Thyroid gland (tissue), 4 donors: ENCODE measurements at regions not wholly inside any gene's neighbourhood (a gene's known extent, or its start where the extent isn't known, plus 50 kb on each side); places are given as distances from the start of the nearest gene placed in this dataset.

ENCODE experiments used
- DNase-seq, 2 donors: peaks; one replicate each; pipeline ENCODE4 v3.0.0-alpha.2; 2019
- H3K27ac ChIP-seq, 3 donors: fragments of 200-600 bp; sonication (generic); 1 replicate in 2 of 3; 2 replicates in 1 of 3; pipeline ENCODE4 v1.5.1; 2016 to 2019; ENCODE audit warnings: mild to moderate bottlenecking in 1 of 3, moderate library complexity in 1 of 3
- H3K27me3 ChIP-seq: fragments of 200-600 bp; sonication (generic); one replicate; pipeline ENCODE4 v1.5.1; 2019
- H3K36me3 ChIP-seq, 2 donors: fragments of 200-600 bp; sonication (generic); one replicate each; pipeline ENCODE4 v1.5.1; 2016 to 2019
- H3K4me1 ChIP-seq, 2 donors: fragments of 200-600 bp; sonication (generic); one replicate each; pipeline ENCODE4 v1.5.1; 2017 to 2019
- H3K4me3 ChIP-seq, 3 donors: fragments of 200-600 bp; sonication (generic); replicated peaks in 1 of 3; 1 replicate in 2 of 3; 2 replicates in 1 of 3; pipeline ENCODE4 v1.5.1; 2016; ENCODE audit warnings: mild to moderate bottlenecking in 1 of 3
- H3K9me3 ChIP-seq: fragments of 200-600 bp; sonication (generic); one replicate; pipeline ENCODE4 v1.5.1; 2017
- POLR2A ChIP-seq, 2 donors: fragments of 450-650 bp; IDR thresholded peaks; one replicate each; pipeline ENCODE4 v1.6.1; 2017; ENCODE audit warnings: antibody characterized with exemption in 2 of 2, mild to moderate bottlenecking in 2 of 2, moderate library complexity in 1 of 2
- WGBS, 2 donors: methylation state at CpG; one replicate each; pipeline ENCODE4 v1.1.5; 2017; 5-methylcytosine and 5-hydroxymethylcytosine counted together
- intact Hi-C: fragments of 100-400 bp; cut with DNase I; formaldehyde crosslinking; loops from one replicate; pipeline ENCODE4 v1.15.1; 2023
- TF ChIP-seq, protein P1 (sequence below), 6 experiments: fragments of 200-600 bp in 3 of 6; fragments of 450-650 bp in 3 of 6; sonication (generic) in 3 of 6; IDR thresholded peaks; one replicate each; pipeline ENCODE4 v1.5.1; 2016 to 2019; ENCODE audit warnings: antibody characterized with exemption in 6 of 6, mild to moderate bottlenecking in 2 of 6, inconsistent platforms in 1 of 6, moderate library complexity in 1 of 6

DNA sequence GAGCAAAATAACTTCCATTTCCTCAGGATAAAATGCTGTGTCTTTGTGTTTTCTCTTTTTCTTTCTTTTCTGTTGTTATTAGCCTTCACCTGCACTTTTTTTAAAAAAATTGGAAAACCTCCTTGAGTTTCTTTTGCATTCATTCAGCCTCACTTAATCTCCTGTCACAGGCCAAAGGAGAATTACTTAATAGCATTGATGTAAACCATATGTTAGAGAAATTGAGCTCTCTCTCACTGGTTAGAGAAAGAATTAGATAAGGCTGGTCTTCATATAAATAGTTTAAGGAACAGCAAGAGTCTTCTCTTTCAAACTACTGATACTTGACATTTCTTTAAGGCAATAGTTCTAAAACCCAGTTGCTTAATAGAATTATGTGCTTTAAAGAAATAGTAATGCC is 564.2 kb downstream of the TFAP2B start:
- DNase-seq: no peak
- H3K27me3 ChIP-seq: no peaks in the 10 kb centered on the region
- intact Hi-C loops: no loop called here
- no peak for TF ChIP-seq POLR2A (IDR thresholded peaks at IDR 0.05)
- TF ChIP-seq, protein P1, sequence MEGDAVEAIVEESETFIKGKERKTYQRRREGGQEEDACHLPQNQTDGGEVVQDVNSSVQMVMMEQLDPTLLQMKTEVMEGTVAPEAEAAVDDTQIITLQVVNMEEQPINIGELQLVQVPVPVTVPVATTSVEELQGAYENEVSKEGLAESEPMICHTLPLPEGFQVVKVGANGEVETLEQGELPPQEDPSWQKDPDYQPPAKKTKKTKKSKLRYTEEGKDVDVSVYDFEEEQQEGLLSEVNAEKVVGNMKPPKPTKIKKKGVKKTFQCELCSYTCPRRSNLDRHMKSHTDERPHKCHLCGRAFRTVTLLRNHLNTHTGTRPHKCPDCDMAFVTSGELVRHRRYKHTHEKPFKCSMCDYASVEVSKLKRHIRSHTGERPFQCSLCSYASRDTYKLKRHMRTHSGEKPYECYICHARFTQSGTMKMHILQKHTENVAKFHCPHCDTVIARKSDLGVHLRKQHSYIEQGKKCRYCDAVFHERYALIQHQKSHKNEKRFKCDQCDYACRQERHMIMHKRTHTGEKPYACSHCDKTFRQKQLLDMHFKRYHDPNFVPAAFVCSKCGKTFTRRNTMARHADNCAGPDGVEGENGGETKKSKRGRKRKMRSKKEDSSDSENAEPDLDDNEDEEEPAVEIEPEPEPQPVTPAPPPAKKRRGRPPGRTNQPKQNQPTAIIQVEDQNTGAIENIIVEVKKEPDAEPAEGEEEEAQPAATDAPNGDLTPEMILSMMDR (IDR thresholded peaks at IDR 0.05): no peak
- no peaks in the 10 kb centered on the region for H3K36me3 ChIP-seq
- no peak overlapping the region for H3K27ac ChIP-seq
- no peak overlapping the region for H3K4me3 ChIP-seq
- H3K9me3 ChIP-seq: no peaks in the 10 kb centered on the region
- no peaks in the 10 kb centered on the region for H3K4me1 ChIP-seq

DNA sequence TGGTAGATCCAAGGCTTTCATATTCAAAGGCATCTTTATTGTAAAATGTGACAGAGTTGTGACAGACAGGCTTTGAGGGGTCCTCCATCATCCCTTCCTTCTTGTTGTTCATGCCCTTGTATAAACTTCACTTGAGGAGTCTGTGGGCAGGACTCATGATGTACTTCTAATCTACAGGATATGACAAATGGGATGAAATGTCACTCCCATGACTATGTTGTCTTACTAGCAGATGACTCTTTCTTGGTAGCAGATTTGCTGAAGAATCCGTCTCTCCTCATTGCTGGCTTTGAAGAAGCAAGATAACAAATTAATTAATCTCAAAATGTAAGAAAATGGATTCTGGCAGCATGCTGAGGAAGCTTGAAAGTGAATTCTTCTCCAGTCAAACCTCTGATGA is 566.1 kb downstream of the TFAP2B start:
- TF ChIP-seq, protein P1 (IDR thresholded peaks at IDR 0.05): no peak
- no peak for TF ChIP-seq POLR2A (IDR thresholded peaks at IDR 0.05)
- no peak for DNase-seq
- Histone ChIP-seq H3K27ac (no peak overlapping the region), H3K9me3 (no peaks in the 10 kb centered on the region), H3K36me3 (no peaks in the 10 kb centered on the region), H3K4me3 (no peak overlapping the region), H3K4me1 (no peaks in the 10 kb centered on the region), H3K27me3 (no peaks in the 10 kb centered on the region)
- 76 to 79% methylated on average over 1 of the region's 1 CpG for WGBS, 2 donors
- intact Hi-C loops: no loop called here

DNA sequence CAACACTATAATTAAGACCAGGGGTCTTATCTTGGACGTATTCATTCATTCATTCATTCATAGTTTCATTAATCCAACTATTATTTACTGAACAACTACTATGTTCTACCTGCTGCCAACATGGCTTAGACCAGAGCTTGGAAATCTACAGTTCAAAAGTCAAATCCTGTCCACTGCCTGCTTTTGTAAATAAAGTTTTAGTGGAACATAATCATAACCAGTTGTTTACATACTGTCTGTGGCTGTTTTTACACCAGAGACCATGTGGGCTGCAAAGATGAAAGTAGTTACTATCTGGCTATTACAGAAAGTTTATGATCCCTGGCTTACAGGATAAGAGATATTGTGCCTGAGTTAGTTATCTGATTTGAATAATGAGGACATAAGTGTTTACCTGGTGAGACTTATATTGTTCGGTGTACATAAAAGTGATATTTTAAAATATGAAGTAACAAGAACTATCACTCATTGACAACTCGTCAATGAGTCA is 567.7 kb downstream of the TFAP2B start:
- Histone ChIP-seq H3K36me3 (no peaks in the 10 kb centered on the region), H3K4me3 (no peak overlapping the region), H3K4me1 (no peaks in the 10 kb centered on the region), H3K27me3 (no peaks in the 10 kb centered on the region), H3K27ac (no peak overlapping the region), H3K9me3 (no peaks in the 10 kb centered on the region)
- intact Hi-C loops: no loop called here
- DNase-seq: no peak
- 56 to 72% methylated on average over 3 of the region's 3 CpGs for WGBS, 2 donors
- no peak for TF ChIP-seq POLR2A (IDR thresholded peaks at IDR 0.05)
- TF ChIP-seq, protein P1 (IDR thresholded peaks at IDR 0.05): no peak

DNA sequence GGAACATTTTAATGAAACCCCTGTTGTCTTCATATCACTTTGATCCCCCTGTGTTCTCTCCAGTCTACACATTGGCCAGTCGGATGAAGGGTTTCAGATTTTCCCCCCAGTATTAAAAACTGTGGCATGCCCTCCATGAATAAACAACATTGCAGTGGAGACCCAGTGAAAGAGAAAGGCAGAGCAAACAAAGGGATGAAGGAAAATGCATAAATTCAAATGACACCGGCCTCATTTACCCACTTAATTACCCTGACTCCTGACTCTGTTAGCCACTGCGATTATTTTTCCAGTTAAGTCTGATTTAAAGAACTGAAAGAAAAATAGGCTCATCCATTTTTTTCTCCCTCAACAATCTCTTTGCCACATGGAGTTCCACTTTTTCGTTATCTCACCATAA is 569.2 kb downstream of the TFAP2B start:
- DNase-seq: no peak
- no peaks in the 10 kb centered on the region for H3K27me3 ChIP-seq
- no peaks in the 10 kb centered on the region for H3K36me3 ChIP-seq
- no peak overlapping the region for H3K4me3 ChIP-seq
- no peaks in the 10 kb centered on the region for H3K4me1 ChIP-seq
- TF ChIP-seq, protein P1 (IDR thresholded peaks at IDR 0.05): no peak
- TF ChIP-seq POLR2A (IDR thresholded peaks at IDR 0.05): no peak
- no peak overlapping the region for H3K27ac ChIP-seq
- 80 to 81% methylated on average over 4 of the region's 4 CpGs for WGBS, 2 donors
- no peaks in the 10 kb centered on the region for H3K9me3 ChIP-seq
- intact Hi-C loops: no loop called here

DNA sequence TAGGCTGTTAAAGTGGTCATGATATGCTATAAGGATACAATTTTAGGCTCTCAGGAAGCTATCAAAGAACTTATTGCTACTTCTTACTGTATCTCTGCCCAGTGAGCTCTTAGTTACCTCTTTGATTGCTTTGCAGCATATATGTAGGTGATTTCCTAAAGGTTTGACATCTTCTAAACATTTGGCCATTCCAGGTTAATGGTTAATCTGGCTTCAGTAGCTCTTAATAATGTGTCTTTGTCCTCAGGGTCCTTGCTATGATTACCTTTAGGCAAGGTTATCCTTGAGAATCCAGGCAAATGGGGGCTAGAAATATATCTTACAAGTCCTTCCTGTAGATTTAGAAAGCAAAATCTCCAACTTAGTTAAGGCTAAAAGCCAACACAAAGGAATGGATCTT is 575.4 kb downstream of the TFAP2B start:
- DNase-seq: no peak
- no peak overlapping the region for H3K27ac ChIP-seq
- H3K9me3 ChIP-seq: no peaks in the 10 kb centered on the region
- intact Hi-C loops: no loop called here
- H3K4me3 ChIP-seq: no peak overlapping the region
- no peaks in the 10 kb centered on the region for H3K27me3 ChIP-seq
- H3K4me1 ChIP-seq: no peaks in the 10 kb centered on the region
- no peak for TF ChIP-seq POLR2A (IDR thresholded peaks at IDR 0.05)
- TF ChIP-seq, protein P1 (IDR thresholded peaks at IDR 0.05): no peak
- no peaks in the 10 kb centered on the region for H3K36me3 ChIP-seq
